NCI-H1417 (cell line): ENCODE measurements at regions not wholly inside any gene's neighbourhood (a gene's known extent, or its start where the extent isn't known, plus 50 kb on each side); places are given as distances from the start of the nearest gene placed in this dataset.
"Not testable (repeated sequence)": the region's sequence is repeated elsewhere in the genome, so short reads cannot be mapped to it uniquely, and the experiment has no call there.

ENCODE experiments used
- DNase-seq, 3 experiments: peaks; one replicate each; lab custom pipeline; 2025; lab: John Stamatoyannopoulos, UW

DNA sequence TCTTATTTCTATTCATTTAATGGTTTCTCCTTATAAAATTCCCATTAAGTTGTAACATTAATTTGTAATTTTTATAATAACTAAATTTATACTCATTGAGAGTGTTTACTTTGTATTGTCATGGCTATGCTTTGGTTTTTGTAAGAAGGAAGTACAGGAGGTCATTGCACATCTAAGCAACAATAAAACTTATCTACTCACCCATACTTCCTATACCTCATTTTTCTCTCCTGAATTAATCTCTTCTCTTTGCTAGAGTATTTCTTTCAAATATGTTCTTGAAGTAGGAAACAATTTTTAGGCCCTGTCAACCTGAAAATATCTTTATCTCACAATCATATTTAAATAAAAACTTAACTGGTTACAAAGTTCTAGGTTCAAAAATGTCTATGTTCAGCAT lies 95.4 kb upstream of the WDR11 start:
- DNase-seq = no peak

DNA sequence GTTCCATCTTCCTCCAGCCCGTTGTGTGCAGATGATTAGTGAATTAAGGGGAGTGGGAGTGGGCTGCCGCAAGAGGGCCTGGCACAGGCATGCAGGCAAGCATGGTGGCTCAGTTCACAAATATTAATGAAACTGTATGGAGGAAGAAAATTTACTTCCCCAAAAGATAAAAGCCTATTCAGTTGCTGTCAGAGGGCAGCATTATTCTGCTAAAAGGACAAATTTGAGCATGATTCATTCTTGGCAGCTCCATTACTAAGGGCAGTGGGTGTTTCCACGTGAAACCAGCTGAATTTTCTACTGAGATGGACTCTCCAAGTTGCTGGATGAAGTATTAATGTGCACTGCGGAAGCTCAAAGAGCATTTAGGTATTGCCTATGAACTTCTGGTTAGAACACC lies 90.9 kb upstream of the WDR11 start:
- no peak for DNase-seq

DNA sequence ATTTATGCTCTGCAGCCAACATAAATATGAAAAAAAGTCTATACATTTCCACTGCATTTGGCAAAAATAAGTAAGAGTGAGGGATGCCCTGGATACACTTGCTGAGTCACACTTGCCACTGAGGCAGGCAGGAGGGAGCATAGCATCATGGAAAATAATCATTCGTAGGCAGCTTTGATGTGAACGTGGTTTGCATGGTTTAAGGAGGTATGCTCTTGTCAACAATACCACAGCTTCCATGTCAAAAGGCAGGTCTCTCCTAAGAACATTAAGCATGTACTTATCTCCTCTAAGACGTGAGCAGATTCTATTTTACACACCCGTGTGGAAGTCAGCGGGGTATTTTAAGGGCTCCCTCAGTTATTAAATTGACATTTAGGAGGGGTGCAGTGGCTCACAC lies 89.2 kb upstream of the WDR11 start:
- DNase-seq = no peak

DNA sequence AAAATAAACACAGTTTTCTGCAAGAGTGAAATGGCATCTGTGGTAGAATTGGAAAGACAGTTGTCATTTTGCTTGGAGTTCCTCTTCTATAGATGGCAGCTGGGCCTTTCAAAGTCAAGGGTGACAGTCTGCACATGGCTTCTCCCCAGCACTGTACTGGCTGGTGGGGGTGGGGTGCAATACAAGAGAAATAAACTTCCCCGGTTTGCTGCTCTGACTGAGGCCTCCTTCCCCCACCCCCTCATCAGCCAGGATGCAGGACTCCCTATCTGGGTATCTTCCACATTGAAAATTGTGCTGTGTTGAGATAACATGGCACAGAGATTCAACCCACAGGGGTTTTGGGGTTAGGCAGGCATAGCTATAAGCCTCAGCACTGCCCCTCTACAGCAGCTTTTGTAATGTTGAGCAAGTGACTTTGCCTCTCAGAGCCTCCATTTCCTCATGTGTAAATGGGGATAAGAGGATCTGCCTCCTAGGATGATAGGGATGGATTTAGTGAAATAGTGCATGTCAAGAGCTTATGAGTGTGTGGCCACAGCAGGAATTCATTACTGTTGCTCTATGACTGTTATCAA lies 85.8 kb upstream of the WDR11 start:
- peak in 1 of 3 experiments; percentile 66 for DNase-seq

DNA sequence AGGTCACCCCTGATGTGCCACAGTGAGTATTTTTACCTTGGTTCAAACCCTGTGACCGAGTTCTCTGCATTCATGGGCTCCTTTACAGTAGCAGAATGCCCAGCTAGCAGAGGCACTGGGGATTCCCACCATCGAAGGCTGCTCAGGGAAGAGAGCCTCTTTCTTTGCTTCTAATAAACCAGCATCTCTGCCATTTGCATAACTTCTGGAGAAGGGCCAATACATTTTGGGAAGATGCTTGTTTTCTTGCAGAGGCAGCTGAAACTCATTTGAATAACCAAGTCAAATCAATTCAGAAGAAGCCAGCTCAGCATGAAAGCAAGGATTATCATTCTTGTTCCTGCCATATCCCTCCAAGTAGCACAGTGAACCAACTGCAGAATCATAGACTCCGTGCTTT lies 82.9 kb upstream of the WDR11 start:
- DNase-seq = no peak

DNA sequence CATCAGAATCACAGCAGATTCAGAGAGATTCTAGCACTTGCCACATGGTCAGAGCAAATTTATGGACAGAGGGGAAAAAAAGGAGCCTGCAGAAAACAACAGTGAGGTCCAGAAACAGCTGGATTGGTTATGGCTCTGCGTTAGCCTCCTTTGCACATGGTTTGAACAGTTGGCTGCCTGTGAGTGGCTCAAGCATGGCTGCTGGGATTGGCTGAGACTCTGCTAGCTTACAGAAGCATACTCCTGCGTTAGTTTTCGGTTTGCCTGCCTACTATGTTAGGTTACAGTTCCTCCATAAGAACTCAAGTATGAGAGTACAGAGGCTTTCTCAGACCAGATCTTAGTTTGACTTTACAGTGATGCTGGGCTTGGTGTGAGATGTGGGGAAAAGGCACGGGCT lies 80.7 kb upstream of the WDR11 start:
- no peak for DNase-seq

DNA sequence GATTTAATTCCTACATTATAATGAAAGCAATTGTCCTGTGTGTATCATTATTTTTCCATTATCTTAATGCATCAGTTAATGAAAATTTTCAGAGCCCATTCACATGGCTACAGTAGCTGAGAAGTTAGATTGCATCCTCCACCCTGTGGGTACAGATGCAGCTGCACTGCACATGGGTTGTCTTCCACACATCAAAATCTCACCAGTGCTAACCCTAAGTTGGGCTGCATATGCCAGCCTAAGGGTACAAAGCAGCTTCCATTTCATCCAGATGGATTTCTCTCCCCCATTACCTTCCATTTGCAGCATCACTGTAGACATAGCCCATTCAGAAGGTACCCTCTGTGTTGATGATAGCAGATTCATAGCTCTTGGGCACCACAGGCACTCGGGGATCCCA lies 74.7 kb upstream of the WDR11 start:
- no peak for DNase-seq

DNA sequence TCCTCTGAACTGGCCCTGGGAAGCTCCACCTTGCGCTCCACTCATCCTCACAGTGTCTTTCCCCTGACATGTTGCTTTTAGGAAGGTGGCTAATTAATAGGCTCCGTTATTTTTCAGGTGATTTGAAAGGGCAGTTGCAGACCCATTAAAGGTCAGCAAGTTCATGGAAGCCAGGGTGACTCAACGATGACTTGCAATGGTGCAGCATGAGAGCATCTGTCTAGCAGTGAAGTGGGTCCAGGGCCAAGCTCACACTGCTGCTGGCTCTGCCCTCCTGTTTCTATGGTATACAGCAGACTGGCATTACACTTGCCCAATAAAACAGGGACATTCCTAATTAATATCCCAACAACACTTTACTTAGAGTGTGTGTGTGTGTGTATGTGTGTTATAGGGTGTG lies 68.8 kb upstream of the WDR11 start:
- no peak for DNase-seq

DNA sequence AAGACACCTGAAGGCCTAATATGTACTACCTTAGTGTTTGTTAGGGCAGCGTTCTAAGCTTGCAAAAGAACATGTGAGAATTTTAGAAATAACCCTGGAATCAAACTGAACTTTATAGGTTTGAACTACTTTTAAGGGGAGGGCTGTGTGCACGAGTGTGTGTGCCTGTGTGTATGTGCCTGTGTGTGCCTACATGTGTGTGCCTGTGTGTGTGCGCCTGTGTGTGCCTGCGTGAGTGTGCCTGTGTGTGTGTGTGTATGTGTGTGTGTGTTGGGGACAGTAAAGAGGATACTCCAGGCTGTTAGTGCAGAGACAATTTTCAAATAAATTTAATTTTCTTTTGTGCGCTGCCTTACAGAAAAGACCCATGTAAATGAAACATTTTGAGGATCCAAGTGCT lies 68.1 kb upstream of the WDR11 start:
- no peak for DNase-seq

DNA sequence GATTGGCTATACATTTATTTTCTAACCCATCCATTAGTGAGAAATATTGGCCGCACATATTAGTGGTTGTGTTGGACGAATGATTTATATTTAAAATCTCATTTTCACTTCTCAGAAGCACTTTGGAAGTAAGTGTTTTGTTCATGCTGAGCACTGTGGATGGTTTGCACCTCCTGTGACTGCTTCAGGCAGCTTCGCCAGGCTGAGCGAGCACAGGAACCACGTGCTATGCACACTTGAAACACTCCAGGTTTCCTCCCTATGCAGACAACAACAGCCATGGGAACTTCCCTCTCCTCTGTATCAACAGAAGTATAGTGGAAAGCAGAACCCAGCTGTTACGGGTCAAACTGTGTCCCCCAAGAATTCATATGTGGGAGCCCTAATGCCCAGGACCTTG lies 67.3 kb upstream of the WDR11 start:
- peak in 1 of 3 experiments; percentile 12 for DNase-seq

DNA sequence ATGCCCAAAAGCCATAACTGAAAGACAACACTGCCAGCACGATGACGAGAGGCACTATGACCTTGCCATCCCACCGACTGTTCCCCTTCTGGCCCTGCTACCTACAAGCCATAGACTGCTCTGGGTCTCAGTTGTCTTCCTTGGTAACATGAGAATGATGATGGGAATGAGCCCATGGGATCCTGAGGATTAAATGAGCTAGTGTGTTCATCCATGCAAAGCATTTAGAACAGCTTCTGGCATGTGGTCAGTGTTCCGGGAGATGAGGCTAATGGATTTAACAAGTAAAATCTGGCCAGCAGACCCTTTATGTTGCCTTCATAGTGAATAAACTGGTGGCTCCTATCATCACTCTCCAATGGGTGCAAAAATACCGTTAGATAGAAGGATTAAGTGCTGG lies 62.4 kb upstream of the WDR11 start:
- DNase-seq = no peak

DNA sequence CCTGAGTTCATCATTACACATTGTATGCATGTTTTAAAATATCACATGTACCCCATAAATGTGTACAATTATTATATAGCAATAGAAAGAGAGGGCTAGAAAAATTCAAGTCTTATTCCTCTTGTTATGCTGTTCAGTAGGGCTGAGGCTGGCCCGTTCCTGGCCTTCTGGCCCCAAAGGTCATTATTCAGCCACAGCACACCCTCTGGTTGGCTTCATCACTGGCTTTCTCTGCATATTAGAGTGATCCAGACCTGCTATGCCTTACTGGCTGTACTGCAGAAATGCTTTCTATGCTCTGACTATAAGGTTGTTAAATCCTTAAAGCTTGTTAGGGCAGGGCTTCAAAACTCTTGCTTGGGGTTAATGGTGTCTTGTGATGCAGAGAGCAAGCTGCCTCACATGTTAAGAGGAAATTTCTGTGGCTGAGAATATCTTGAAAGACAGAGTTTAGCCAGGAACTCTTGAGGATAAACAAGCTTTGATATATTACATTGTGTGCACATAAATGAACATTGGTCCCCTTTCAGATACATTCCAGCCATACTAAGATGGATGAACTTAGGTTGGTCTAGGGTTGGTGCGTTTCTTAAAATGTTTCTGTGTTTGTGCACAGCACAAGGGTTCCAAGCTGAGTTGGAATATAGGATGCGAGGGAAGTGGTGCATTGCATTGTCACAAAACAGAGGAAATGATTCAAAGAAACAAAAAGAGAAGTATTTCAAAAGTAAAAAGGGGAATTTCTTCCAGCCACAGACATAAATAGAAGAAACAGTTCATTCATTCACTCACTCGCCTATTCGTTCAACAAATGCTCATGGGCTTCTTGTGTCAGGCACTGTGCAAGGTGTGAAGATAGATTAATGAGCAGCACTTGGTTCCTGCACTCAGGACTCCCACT lies 61.6 kb upstream of the WDR11 start:
- DNase-seq = no peak

DNA sequence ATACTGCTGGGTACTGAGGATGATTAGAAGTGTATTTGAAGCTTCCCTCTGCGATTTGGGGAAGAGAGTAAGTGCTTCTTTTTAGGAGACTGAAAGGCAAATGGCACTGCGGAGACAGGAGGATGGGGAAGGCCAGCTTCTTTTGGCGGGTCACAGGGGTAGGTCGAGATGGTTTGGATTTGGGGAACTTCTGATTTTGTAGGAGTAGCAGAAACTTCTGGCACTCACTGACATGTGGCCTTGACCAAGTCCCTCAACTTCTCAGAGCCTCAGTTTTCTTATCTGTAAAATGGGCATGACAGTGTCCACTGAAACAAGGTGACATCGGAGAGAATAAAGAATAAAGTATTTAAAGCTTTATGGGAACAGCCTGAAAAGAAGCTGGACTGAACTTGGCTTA lies 59.8 kb upstream of the WDR11 start:
- DNase-seq = no peak

DNA sequence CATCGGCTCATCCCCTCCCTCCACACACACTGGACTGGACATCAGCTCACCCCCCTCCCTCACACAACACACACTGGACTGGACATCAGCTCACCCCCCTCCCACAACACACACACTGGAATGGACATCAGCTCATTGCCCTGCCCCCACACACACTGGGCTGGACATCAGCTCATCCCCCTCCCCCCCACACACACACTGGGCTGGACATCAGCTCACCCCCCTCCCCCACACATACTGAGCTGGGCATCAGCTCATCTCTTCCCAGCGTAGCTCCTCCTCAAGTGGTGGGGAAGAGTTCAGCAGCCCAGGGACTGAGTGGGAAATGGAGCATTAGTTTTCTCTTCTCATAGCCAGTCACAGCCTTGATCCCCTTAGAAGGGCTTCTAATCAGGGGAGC lies 58.1 kb upstream of the WDR11 start:
- no peak for DNase-seq

DNA sequence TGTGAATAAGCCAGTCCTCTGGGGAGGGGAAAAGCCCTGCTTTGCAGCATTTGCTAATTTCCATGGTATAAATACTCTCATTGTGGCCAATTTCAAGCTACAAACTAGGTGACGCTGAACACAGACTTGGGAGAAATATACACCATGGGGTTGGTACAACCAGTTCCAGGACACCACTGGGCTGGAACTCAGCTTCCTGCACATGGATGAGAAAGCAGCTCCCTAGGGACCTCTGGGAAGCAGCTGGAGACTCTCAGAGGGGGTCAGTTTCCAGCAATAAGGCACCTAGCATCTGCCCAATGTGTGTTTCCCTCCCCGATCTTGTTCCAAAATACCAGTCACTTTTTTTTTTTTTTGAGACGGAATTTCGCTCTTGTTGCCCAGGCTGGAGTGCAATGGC lies 56.8 kb upstream of the WDR11 start:
- no peak for DNase-seq

DNA sequence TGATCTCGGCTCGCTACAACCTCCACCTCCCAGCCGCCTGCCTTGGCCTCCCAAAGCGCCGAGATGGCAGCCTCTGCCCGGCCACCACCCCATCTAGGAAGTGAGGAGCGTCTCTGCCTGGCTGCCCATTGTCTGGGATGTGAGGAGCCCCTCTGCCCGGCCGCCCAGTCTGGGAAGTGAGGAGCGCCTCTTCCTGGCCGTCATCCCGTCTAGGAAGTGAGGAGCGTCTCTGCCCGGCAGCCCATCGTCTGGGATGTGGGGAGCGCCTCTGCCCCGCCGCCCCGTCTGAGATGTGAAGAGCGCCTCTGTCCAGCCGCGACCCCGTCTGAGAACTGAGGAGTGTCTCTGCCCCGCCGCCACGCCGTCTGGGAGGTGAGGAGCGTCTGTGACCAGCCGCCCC lies 52.9 kb upstream of the WDR11 start:
- DNase-seq = not testable (repeated sequence)

DNA sequence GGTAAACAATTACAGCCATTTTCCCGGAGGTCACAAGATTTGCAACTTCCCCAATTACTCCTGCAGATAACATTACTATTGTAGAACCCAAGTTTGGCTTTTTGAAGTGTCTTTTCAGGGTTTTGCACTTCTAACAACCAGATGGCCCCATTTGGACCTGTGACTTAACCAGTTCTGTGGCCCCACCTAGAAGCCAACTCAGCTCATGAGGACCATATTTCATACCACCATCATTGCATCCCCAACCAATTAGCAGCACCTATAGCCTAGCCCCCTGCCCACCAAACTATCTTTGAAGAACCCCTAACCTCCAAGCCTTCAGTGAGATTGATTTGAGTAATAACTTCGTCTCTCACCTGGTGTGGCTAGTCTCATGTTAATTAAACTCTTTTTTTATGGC lies 51.3 kb upstream of the WDR11 start:
- DNase-seq = no peak

DNA sequence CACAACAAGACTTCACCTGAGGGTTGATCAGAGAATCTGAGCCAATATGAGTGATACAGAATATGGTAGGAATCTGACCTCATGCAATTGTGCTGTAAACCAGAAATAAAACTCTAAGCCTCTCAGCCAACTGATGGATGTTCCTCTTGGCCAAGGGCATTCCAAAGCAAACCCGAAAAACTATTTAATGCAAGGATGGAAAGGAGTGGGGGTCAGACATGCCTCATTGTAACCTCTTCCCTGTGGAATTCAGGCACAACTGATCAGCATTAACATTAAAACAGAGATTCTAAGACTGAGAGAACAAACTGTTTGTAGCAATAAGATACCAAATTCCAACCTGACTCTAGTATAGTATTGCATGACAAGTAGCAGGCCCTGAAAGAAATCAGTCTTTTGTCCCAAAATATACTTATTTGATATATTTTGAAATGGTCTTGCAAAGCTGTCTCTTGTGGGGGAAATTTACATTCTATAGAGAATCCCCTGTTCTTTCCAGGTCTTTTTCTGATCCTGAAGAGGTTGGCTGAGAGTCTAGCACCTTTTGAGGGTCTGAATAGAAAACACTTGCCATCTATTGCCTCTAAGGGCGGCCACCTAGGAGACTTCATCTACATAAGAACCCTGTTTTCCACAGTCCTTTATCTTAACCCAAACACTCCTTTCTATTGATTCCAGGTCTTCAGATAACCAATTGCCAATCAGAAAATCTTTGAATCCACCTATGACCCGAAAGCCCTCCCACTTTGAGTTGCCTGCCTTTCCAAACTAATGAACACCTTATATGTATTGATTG lies 50.4 kb upstream of the WDR11 start:
- no peak for DNase-seq
